Uterus (tissue), 2 donors: ENCODE measurements at regions not wholly inside any gene's neighbourhood (a gene's known extent, or its start where the extent isn't known, plus 50 kb on each side); places are given as distances from the start of the nearest gene placed in this dataset.

Experiments used
- CTCF ChIP-seq, 4 experiments: fragments of 200-600 bp in 2 of 4; fragments of 450-650 bp in 2 of 4; sonication (generic) in 2 of 4; IDR thresholded peaks; one replicate each; pipeline ENCODE4 v1.5.1; 2016 to 2019; ENCODE audit warnings: antibody characterized with exemption in 4 of 4, mild to moderate bottlenecking in 2 of 4, moderate library complexity in 1 of 4
- POLR2A ChIP-seq, 2 donors: fragments of 450-650 bp; IDR thresholded peaks; one replicate each; pipeline ENCODE4 v1.6.1; 2016; ENCODE audit warnings: antibody characterized with exemption in 2 of 2, mild to moderate bottlenecking in 1 of 2, moderate library complexity in 1 of 2

GRCh38 chr1:29415861-29416260, 179.5 kb downstream of the PTPRU start:
- TF ChIP-seq CTCF (IDR thresholded peaks at IDR 0.05) (no peak), POLR2A (IDR thresholded peaks at IDR 0.05) (no peak)
